Omental fat pad (tissue), 3 donors: ENCODE measurements at regions not wholly inside any gene's neighbourhood (a gene's known extent, or its start where the extent isn't known, plus 50 kb on each side); places are given as distances from the start of the nearest gene placed in this dataset.

Source experiments
- ATAC-seq: fragments of 150-250 bp; one replicate; pipeline ENCODE4 v1.9.1; 2016; ENCODE audit warnings: mild to moderate bottlenecking, moderate library complexity; ENCODE audit not compliant: low FRiP score
- DNase-seq: peaks from one replicate; pipeline ENCODE4 v3.0.0-alpha.2; 2019; ENCODE audit warnings: low spot score
- CTCF ChIP-seq, 3 donors: fragments of 450-650 bp; IDR thresholded peaks; one replicate each; pipeline ENCODE4 v1.5.1; 2016 to 2017; ENCODE audit warnings: antibody characterized with exemption in 3 of 3, mild to moderate bottlenecking in 3 of 3, moderate library complexity in 2 of 3

DNA sequence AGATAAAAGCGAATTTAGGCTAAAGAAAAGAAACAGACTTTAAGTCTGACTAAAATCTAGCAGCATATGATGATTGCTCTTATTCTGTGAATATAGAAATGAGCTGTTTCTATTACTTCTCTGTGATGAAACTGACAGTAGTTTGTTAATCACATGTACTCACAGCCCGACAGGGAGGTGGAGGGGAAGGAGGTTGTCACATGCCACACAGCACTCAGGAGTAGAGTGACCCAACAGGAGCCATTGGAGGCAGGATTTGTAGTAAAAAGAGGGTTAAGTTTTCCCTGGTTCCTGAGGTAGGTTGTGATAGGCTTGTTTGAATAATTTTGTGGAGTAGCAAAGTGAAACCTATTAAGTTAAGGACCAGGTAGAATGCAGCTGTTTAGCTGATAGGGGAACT lies 495.9 kb downstream of the CENPC start:
- no peak for DNase-seq
- ATAC-seq: no peak
- TF ChIP-seq CTCF (IDR thresholded peaks at IDR 0.05): no peak

GRCh38 chr4:67048530-67048929 lies 496.8 kb downstream of the CENPC start:
- no peak for DNase-seq
- TF ChIP-seq CTCF (IDR thresholded peaks at IDR 0.05): no peak
- ATAC-seq: no peak

- no peak for TF ChIP-seq CTCF (IDR thresholded peaks at IDR 0.05)
- ATAC-seq (no peak), DNase-seq (no peak)
Observed at GRCh38 chr4:67040315-67040714, 505.0 kb downstream of the CENPC start.

- ATAC-seq: no peak
- TF ChIP-seq CTCF (IDR thresholded peaks at IDR 0.05): no peak
- no peak for DNase-seq
Observed at GRCh38 chr4:67038228-67038566, 507.1 kb downstream of the CENPC start.

DNA sequence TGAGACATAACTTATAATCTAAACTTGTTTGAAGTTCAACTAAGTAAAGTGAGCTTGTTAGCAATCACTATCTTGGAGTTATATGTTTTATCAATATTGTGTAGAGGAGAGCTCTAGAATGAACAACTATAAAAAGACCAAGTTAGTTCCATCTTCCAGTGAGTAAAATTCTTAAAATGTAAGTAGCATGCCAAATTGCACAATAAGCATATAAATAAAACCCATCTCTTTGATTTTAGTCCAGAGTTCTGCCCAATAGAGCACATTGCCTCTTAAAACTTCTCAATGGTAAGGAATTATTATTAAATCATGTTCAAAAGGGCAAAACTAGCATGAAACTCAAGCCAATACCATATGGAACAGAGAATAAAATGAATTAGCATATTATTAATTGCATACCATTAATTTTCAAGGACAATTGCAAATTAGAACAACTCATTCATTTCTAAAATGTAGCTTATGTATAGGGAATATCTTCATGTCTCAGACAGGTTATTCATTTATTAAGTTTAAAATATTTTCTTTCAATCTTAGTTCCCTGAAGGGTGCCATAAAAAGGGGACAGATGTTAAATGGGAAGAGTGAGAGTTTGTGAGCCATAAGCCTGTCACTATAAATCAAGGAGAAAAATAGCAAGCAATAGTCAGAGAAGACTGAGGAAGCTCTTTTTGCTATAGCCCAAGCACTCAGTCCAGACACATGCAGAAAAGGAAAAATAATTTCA lies 507.6 kb downstream of the CENPC start:
- ATAC-seq: peak; percentile 57
- DNase-seq: no peak
- no peak for TF ChIP-seq CTCF (IDR thresholded peaks at IDR 0.05)

GRCh38 chr4:67036791-67037190 lies 508.5 kb downstream of the CENPC start:
- DNase-seq (no peak), ATAC-seq (no peak)
- no peak for TF ChIP-seq CTCF (IDR thresholded peaks at IDR 0.05)

DNA sequence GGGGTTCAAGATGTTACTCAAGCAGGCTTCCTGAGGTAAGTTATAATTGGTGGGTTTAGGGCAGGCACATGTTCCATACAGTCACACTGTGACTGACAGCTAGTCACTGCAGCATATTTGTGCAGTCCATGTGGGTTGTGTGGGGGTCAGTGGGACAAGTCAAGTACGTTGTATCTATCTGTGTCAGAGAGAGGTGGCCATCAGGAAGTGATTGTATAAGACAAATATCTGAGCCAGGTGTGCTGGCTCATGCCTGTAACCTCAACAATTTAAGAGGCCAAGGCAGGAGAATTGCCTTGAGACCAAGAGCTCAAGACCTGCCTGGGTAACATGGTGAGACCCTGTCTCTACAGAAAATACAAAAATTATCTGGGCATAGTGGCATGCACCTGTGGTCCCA lies 509.3 kb downstream of the CENPC start:
- no peak for TF ChIP-seq CTCF (IDR thresholded peaks at IDR 0.05)
- no peak for DNase-seq
- no peak for ATAC-seq
